ENCODE measurements at regions not wholly inside any gene's neighbourhood (a gene's known extent, or its start where the extent isn't known, plus 50 kb on each side); places are given as distances from the start of the nearest gene placed in this dataset.

DNA sequence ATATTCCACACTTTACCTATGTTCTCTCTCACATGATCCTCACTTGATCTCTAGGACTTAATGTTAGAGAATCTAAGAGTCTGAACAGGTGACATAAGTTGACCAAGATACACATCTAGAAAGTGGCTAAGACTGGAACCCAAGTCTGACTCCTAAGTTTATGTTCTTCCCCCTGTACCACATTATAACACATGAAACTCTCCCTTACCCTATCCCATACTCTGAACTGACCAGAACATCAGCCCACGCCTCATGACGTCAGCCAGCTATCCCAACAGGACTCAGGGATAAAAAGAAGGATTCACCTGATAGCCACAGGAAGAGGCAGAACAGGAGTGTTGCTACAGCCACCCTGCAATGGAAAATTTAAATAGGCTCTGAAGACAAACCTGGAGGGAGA lies 392.2 kb downstream of the ZEB2 start:
- ATAC-seq, result no peak
- TF ChIP-seq RARB (CRISPR knock-in tag; IDR thresholded peaks at IDR 0.05) (no peak), PPARA (CRISPR knock-in tag; IDR thresholded peaks at IDR 0.05; ENCODE audit: borderline replicate concordance) (no peak), TCF4 (CRISPR knock-in tag; IDR thresholded peaks at IDR 0.05; ENCODE audit: borderline replicate concordance) (no peak), ZFP30 (CRISPR knock-in tag; IDR thresholded peaks at IDR 0.05) (no peak), ZC3H10 (CRISPR knock-in tag; IDR thresholded peaks at IDR 0.05) (no peak), ZFP3 (CRISPR knock-in tag; IDR thresholded peaks at IDR 0.05) (no peak)
- TF ChIP-seq, protein P1, sequence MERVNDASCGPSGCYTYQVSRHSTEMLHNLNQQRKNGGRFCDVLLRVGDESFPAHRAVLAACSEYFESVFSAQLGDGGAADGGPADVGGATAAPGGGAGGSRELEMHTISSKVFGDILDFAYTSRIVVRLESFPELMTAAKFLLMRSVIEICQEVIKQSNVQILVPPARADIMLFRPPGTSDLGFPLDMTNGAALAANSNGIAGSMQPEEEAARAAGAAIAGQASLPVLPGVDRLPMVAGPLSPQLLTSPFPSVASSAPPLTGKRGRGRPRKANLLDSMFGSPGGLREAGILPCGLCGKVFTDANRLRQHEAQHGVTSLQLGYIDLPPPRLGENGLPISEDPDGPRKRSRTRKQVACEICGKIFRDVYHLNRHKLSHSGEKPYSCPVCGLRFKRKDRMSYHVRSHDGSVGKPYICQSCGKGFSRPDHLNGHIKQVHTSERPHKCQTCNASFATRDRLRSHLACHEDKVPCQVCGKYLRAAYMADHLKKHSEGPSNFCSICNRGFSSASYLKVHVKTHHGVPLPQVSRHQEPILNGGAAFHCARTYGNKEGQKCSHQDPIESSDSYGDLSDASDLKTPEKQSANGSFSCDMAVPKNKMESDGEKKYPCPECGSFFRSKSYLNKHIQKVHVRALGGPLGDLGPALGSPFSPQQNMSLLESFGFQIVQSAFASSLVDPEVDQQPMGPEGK (CRISPR knock-in tag; IDR thresholded peaks at IDR 0.05; ENCODE audit: borderline replicate concordance), result no peak

DNA sequence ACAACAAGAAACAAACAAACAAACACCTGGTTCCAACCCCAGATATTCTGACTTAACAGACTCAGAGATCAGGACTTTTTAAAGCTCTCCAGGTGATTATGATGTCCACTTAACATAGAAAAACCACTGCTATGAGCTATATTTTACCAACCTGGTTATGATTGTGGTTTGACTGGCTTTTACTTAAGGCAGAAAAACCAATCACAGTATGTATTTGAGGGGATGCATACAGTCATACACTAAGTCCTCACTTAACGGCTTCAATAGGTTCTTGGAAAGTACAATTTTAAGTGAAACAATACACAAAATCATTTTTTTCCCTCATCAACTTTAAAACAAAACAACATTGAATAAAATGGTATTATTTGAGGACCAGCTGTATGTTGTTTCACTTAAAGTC lies 393.6 kb downstream of the ZEB2 start:
- ATAC-seq, result no peak
- TF ChIP-seq, protein P2, sequence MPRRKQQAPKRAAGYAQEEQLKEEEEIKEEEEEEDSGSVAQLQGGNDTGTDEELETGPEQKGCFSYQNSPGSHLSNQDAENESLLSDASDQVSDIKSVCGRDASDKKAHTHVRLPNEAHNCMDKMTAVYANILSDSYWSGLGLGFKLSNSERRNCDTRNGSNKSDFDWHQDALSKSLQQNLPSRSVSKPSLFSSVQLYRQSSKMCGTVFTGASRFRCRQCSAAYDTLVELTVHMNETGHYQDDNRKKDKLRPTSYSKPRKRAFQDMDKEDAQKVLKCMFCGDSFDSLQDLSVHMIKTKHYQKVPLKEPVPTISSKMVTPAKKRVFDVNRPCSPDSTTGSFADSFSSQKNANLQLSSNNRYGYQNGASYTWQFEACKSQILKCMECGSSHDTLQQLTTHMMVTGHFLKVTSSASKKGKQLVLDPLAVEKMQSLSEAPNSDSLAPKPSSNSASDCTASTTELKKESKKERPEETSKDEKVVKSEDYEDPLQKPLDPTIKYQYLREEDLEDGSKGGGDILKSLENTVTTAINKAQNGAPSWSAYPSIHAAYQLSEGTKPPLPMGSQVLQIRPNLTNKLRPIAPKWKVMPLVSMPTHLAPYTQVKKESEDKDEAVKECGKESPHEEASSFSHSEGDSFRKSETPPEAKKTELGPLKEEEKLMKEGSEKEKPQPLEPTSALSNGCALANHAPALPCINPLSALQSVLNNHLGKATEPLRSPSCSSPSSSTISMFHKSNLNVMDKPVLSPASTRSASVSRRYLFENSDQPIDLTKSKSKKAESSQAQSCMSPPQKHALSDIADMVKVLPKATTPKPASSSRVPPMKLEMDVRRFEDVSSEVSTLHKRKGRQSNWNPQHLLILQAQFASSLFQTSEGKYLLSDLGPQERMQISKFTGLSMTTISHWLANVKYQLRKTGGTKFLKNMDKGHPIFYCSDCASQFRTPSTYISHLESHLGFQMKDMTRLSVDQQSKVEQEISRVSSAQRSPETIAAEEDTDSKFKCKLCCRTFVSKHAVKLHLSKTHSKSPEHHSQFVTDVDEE (CRISPR knock-in tag; IDR thresholded peaks at IDR 0.05), result no peak
- TF ChIP-seq TCF4 (CRISPR knock-in tag; IDR thresholded peaks at IDR 0.05; ENCODE audit: borderline replicate concordance) (no peak), ARNTL (CRISPR knock-in tag; IDR thresholded peaks at IDR 0.05; ENCODE audit: borderline replicate concordance, low read depth) (no peak), RARB (CRISPR knock-in tag; IDR thresholded peaks at IDR 0.05) (no peak), OSR1 (CRISPR knock-in tag; IDR thresholded peaks at IDR 0.05) (no peak), ZC3H10 (CRISPR knock-in tag; IDR thresholded peaks at IDR 0.05) (no peak), CREB5 (CRISPR knock-in tag; IDR thresholded peaks at IDR 0.05; ENCODE audit: low read depth) (no peak), POU6F1 (CRISPR knock-in tag; IDR thresholded peaks at IDR 0.05; ENCODE audit: borderline replicate concordance, low read depth) (no peak), ZNF8 (CRISPR knock-in tag; IDR thresholded peaks at IDR 0.05) (no peak), PPARA (CRISPR knock-in tag; IDR thresholded peaks at IDR 0.05; ENCODE audit: borderline replicate concordance) (no peak), ZFP30 (CRISPR knock-in tag; IDR thresholded peaks at IDR 0.05) (no peak), ISL1 (CRISPR knock-in tag; IDR thresholded peaks at IDR 0.05) (no peak), SNAI2 (CRISPR knock-in tag; IDR thresholded peaks at IDR 0.05) (no peak), CSRNP3 (CRISPR knock-in tag; IDR thresholded peaks at IDR 0.05) (no peak)
- TF ChIP-seq, protein P1 (CRISPR knock-in tag; IDR thresholded peaks at IDR 0.05; ENCODE audit: borderline replicate concordance), result no peak

GRCh38 chr2:144125751-144126150 lies 394.2 kb downstream of the ZEB2 start:
- no peak for ATAC-seq
- no peak for TF ChIP-seq ARNTL (CRISPR knock-in tag; IDR thresholded peaks at IDR 0.05; ENCODE audit: borderline replicate concordance, low read depth)
- TF ChIP-seq ZC3H10 (CRISPR knock-in tag; IDR thresholded peaks at IDR 0.05), result no peak
- TF ChIP-seq TOX (CRISPR knock-in tag; IDR thresholded peaks at IDR 0.05; ENCODE audit: borderline replicate concordance), result no peak
- TF ChIP-seq TCF4 (CRISPR knock-in tag; IDR thresholded peaks at IDR 0.05; ENCODE audit: borderline replicate concordance), result no peak
- TF ChIP-seq GLIS3 (CRISPR knock-in tag; IDR thresholded peaks at IDR 0.05), result no peak
- no peak for TF ChIP-seq ISL1 (CRISPR knock-in tag; IDR thresholded peaks at IDR 0.05)
- no peak for TF ChIP-seq CSDC2 (CRISPR knock-in tag; IDR thresholded peaks at IDR 0.05)
- no peak for TF ChIP-seq SNAI2 (CRISPR knock-in tag; IDR thresholded peaks at IDR 0.05)
- no peak for TF ChIP-seq CREB5 (CRISPR knock-in tag; IDR thresholded peaks at IDR 0.05; ENCODE audit: low read depth)
- TF ChIP-seq POU6F1 (CRISPR knock-in tag; IDR thresholded peaks at IDR 0.05; ENCODE audit: borderline replicate concordance, low read depth), result no peak
- no peak for TF ChIP-seq ESRRG (CRISPR knock-in tag; IDR thresholded peaks at IDR 0.05)
- TF ChIP-seq CSRNP3 (CRISPR knock-in tag; IDR thresholded peaks at IDR 0.05), result no peak
